SK-N-SH (cell line): ENCODE measurements at regions not wholly inside any gene's neighbourhood (a gene's known extent, or its start where the extent isn't known, plus 50 kb on each side); places are given as distances from the start of the nearest gene placed in this dataset.

Experiments
- CTCF ChIA-PET: fragments of 300-600, 350-600 bp; formaldehyde crosslinking; extraction: SDS; loops from one replicate; lab custom pipeline; 2021; lab: Yijun Ruan, JAX
- POLR2A ChIA-PET: fragments of 350-600 bp; sonication (Branson Sonifier 250); formaldehyde crosslinking; extraction: SDS; loops from one replicate; lab custom pipeline; 2020; ENCODE audit warnings: antibody characterized with exemption, inconsistent platforms; lab: Yijun Ruan, JAX
- DNase-seq: peaks from one replicate; pipeline ENCODE4 v3.0.0; 2012
- H2AFZ ChIP-seq: fragments of 200-600 bp; sonication (generic); 2 replicates; pipeline ENCODE4 v1.8.1; 2016; ENCODE audit warnings: antibody characterized with exemption, mild to moderate bottlenecking, low read depth
- H3F3A ChIP-seq: fragments of 200-600 bp; sonication (generic); replicated peaks from 2 replicates; pipeline ENCODE3; 2016; ENCODE audit warnings: antibody characterized with exemption, mild to moderate bottlenecking; ENCODE audit not compliant: insufficient read depth
- H3K27ac ChIP-seq, 2 experiments: fragments of 200-500 bp in 1 of 2; fragments of 200-600 bp in 1 of 2; sonication (Bioruptor generic) in 1 of 2; sonication (generic), shearing (Covaris generic) in 1 of 2; 2 replicates each; pipeline versions ENCODE4 v1.5.1 to v1.6.1; 2014 to 2016; ENCODE audit warnings: low read depth in 2 of 2, inconsistent platforms in 1 of 2, low read length in 1 of 2, mild to moderate bottlenecking in 1 of 2, mixed read lengths in 1 of 2
- H3K27me3 ChIP-seq: fragments of 200-600 bp; sonication (generic), shearing (Covaris generic); 2 replicates; pipeline ENCODE4 v1.6.1; 2016; ENCODE audit warnings: mixed run types; ENCODE audit not compliant: insufficient read depth
- H3K36me3 ChIP-seq, 2 experiments: fragments of 200-500 bp in 1 of 2; fragments of 200-600 bp in 1 of 2; sonication (Bioruptor generic) in 1 of 2; sonication (generic) in 1 of 2; replicated peaks in 1 of 2; 2 replicates each; pipeline versions ENCODE3 to v1.5.1; 2014 to 2016; ENCODE audit warnings: low read length in 1 of 2, mild to moderate bottlenecking in 1 of 2; ENCODE audit not compliant: insufficient read depth in 2 of 2, control insufficient read depth in 1 of 2
- H3K4me1 ChIP-seq, 2 experiments: fragments of 200-500 bp in 1 of 2; fragments of 200-600 bp in 1 of 2; sonication (Bioruptor generic) in 1 of 2; sonication (generic), shearing (Covaris generic) in 1 of 2; 2 replicates each; pipeline versions ENCODE4 v1.5.1 to v1.6.1; 2014 to 2016; ENCODE audit warnings: low read depth in 1 of 2, low read length in 1 of 2, mixed run types in 1 of 2; ENCODE audit not compliant: insufficient read depth in 2 of 2, control insufficient read depth in 1 of 2
- H3K4me2 ChIP-seq: fragments of 200-600 bp; sonication (generic), shearing (Covaris generic); 2 replicates; pipeline ENCODE4 v1.6.1; 2017; ENCODE audit warnings: mixed run types
- H3K4me3 ChIP-seq, 2 experiments: fragments of 200-500 bp in 1 of 2; fragments of 200-600 bp in 1 of 2; sonication (Bioruptor generic) in 1 of 2; sonication (generic), shearing (Covaris generic) in 1 of 2; 2 replicates each; pipeline versions ENCODE4 v1.5.1 to v1.8.1; 2014 to 2016; ENCODE audit warnings: low read depth in 2 of 2, inconsistent platforms in 1 of 2, low read length in 1 of 2, mild to moderate bottlenecking in 1 of 2, mixed read lengths in 1 of 2, moderate library complexity in 1 of 2
- H3K79me2 ChIP-seq: fragments of 200-600 bp; sonication (generic); 2 replicates; pipeline ENCODE4 v1.8.1; 2017; ENCODE audit warnings: mild to moderate bottlenecking; ENCODE audit not compliant: insufficient read depth
- H3K9ac ChIP-seq: fragments of 200-600 bp; sonication (generic); 2 replicates; pipeline ENCODE4 v1.6.1; 2017; ENCODE audit warnings: mixed run types
- H3K9me2 ChIP-seq: fragments of 200-600 bp; sonication (generic); 2 replicates; pipeline ENCODE4 v1.6.1; 2017; ENCODE audit warnings: mixed run types
- H3K9me3 ChIP-seq: fragments of 200-600 bp; sonication (generic); 2 replicates; pipeline ENCODE4 v1.6.1; 2017; ENCODE audit warnings: mixed run types, mild to moderate bottlenecking, moderate library complexity
- H4K20me1 ChIP-seq: fragments of 200-600 bp; sonication (generic); 2 replicates; pipeline ENCODE4 v1.6.1; 2017; ENCODE audit warnings: mild to moderate bottlenecking, mixed run types; ENCODE audit not compliant: insufficient read depth
- CHD2 ChIP-seq: fragments of 150-350 bp; IDR thresholded peaks from 2 replicates; pipeline ENCODE4 v1.6.1; 2018; ENCODE audit warnings: low read length; ENCODE audit not compliant: partially characterized antibody
- ELF1 ChIP-seq: IDR thresholded peaks from 2 replicates; pipeline ENCODE4 v1.4.0; 2012
- FOSL2 ChIP-seq: IDR thresholded peaks from 2 replicates; pipeline ENCODE4 v1.4.0; 2012; ENCODE audit warnings: low read depth, mild to moderate bottlenecking, moderate library complexity, borderline replicate concordance
- FOXJ3 ChIP-seq: sonication (generic); formaldehyde crosslinking; IDR thresholded peaks from 2 replicates; pipeline ENCODE4 v1.5.1; 2020; ENCODE audit warnings: mild to moderate bottlenecking, missing genetic modification reagents
- JUND ChIP-seq: IDR thresholded peaks from 2 replicates; pipeline ENCODE4 v1.4.0; 2012
- NRF1 ChIP-seq: IDR thresholded peaks from 2 replicates; pipeline ENCODE4 v1.6.1; 2012; ENCODE audit warnings: low read depth, mild to moderate bottlenecking, low read length
- POLR2AphosphoS5 ChIP-seq: IDR thresholded peaks from 2 replicates; pipeline ENCODE4 v1.6.1; 2012; ENCODE audit warnings: low read depth, low read length
- RAD21 ChIP-seq: IDR thresholded peaks from 2 replicates; pipeline ENCODE4 v1.6.1; 2012; ENCODE audit warnings: mild to moderate bottlenecking, low read length
- SMC3 ChIP-seq: IDR thresholded peaks from 2 replicates; pipeline ENCODE4 v1.6.1; 2012; ENCODE audit warnings: low read depth, low read length, improper control_type of control experiment
- WGBS: methylation state at CpG from one replicate; pipeline ENCODE4 v1.1.6; 2017; ENCODE audit warnings: low lambda C conversion rate; 5-methylcytosine and 5-hydroxymethylcytosine counted together
- TF ChIP-seq, protein P1 (sequence below): IDR thresholded peaks from 2 replicates; pipeline ENCODE4 v1.4.0; 2012; ENCODE audit warnings: low read depth, borderline replicate concordance
- TF ChIP-seq, protein P2 (sequence below): fragments of 150-350 bp; IDR thresholded peaks from 2 replicates; pipeline ENCODE4 v1.6.1; 2016; ENCODE audit warnings: mild to moderate bottlenecking, low read depth, low read length
- TF ChIP-seq, protein P3 (sequence below): fragments of 150-350 bp; IDR thresholded peaks from 2 replicates; pipeline ENCODE4 v1.6.1; 2017; ENCODE audit warnings: antibody characterized with exemption, low read length, low read depth, borderline replicate concordance
- TF ChIP-seq, protein P4 (sequence below): fragments of 200-600 bp; sonication (generic); IDR thresholded peaks from 2 replicates; pipeline ENCODE4 v1.6.1; 2017; ENCODE audit warnings: antibody characterized with exemption, mild to moderate bottlenecking, moderate library complexity
- TF ChIP-seq, protein P5 (sequence below): IDR thresholded peaks from 2 replicates; pipeline ENCODE4 v1.4.0; 2012; ENCODE audit warnings: low read depth

DNA sequence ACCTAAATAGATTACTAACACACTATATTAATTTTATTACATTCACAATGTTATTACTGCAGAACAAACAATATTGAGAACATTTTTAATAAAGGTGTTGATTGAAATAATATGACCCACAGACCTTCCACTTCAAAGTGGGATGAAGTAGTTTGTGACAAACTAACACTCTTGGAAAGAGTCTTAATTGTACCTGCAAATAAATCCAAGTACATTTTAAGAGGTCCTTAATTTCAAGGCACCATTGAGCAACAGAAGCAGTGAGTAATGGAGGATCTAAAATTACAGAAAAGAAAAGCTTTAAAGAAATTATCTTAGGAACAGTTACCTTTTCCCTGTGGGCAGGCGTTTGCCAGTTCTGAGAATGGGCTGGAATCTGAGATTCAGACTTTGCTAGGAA lies 140.2 kb downstream of the MMUT start:
- TF ChIP-seq, protein P1, sequence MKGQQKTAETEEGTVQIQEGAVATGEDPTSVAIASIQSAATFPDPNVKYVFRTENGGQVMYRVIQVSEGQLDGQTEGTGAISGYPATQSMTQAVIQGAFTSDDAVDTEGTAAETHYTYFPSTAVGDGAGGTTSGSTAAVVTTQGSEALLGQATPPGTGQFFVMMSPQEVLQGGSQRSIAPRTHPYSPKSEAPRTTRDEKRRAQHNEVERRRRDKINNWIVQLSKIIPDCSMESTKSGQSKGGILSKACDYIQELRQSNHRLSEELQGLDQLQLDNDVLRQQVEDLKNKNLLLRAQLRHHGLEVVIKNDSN: no peak
- TF ChIP-seq, protein P2, sequence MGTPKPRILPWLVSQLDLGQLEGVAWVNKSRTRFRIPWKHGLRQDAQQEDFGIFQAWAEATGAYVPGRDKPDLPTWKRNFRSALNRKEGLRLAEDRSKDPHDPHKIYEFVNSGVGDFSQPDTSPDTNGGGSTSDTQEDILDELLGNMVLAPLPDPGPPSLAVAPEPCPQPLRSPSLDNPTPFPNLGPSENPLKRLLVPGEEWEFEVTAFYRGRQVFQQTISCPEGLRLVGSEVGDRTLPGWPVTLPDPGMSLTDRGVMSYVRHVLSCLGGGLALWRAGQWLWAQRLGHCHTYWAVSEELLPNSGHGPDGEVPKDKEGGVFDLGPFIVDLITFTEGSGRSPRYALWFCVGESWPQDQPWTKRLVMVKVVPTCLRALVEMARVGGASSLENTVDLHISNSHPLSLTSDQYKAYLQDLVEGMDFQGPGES: no peak
- TF ChIP-seq FOSL2 (no peak), NRF1 (no peak), FOXJ3 (CRISPR knock-in tag) (no peak), ELF1 (no peak), JUND (no peak), CHD2 (no peak), SMC3 (no peak), POLR2AphosphoS5 (no peak)
- TF ChIP-seq, protein P3, sequence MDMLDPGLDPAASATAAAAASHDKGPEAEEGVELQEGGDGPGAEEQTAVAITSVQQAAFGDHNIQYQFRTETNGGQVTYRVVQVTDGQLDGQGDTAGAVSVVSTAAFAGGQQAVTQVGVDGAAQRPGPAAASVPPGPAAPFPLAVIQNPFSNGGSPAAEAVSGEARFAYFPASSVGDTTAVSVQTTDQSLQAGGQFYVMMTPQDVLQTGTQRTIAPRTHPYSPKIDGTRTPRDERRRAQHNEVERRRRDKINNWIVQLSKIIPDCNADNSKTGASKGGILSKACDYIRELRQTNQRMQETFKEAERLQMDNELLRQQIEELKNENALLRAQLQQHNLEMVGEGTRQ: no peak
- TF ChIP-seq, protein P4, sequence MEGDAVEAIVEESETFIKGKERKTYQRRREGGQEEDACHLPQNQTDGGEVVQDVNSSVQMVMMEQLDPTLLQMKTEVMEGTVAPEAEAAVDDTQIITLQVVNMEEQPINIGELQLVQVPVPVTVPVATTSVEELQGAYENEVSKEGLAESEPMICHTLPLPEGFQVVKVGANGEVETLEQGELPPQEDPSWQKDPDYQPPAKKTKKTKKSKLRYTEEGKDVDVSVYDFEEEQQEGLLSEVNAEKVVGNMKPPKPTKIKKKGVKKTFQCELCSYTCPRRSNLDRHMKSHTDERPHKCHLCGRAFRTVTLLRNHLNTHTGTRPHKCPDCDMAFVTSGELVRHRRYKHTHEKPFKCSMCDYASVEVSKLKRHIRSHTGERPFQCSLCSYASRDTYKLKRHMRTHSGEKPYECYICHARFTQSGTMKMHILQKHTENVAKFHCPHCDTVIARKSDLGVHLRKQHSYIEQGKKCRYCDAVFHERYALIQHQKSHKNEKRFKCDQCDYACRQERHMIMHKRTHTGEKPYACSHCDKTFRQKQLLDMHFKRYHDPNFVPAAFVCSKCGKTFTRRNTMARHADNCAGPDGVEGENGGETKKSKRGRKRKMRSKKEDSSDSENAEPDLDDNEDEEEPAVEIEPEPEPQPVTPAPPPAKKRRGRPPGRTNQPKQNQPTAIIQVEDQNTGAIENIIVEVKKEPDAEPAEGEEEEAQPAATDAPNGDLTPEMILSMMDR: no peak
- TF ChIP-seq, protein P5, sequence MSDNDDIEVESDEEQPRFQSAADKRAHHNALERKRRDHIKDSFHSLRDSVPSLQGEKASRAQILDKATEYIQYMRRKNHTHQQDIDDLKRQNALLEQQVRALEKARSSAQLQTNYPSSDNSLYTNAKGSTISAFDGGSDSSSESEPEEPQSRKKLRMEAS: no peak
- no peak overlapping the region for H3K4me3 ChIP-seq
- H3K27me3 ChIP-seq: no peaks in the 10 kb centered on the region
- no peak for DNase-seq
- WGBS: 22% methylated on average over 1 of the region's 1 CpG
- H2AFZ ChIP-seq: no peak overlapping the region
- H3K4me1 ChIP-seq: peaks cover 1 to 4% of the 10 kb centered on the region in 2 experiments; a peak in 3 of 4 replicates
- no peaks in the 10 kb centered on the region for H4K20me1 ChIP-seq
- H3K27ac ChIP-seq: no peak overlapping the region
- H3K4me2 ChIP-seq: no peak overlapping the region
- H3K36me3 ChIP-seq: no peaks in the 10 kb centered on the region
- no peaks in the 10 kb centered on the region for H3K79me2 ChIP-seq
- no peak overlapping the region for H3K9ac ChIP-seq
- no peaks in the 10 kb centered on the region for H3K9me2 ChIP-seq
- ChIA-PET POLR2A (no interaction called here), CTCF (interaction anchor here (1.6 kb wide), 1 partner anchor 87 kb away, joined by 4 read pairs; no protein-coding TSS in a partner anchor)
- H3K9me3 ChIP-seq: no peaks in the 10 kb centered on the region
- H3F3A ChIP-seq: peaks cover 6% of the 10 kb centered on the region

DNA sequence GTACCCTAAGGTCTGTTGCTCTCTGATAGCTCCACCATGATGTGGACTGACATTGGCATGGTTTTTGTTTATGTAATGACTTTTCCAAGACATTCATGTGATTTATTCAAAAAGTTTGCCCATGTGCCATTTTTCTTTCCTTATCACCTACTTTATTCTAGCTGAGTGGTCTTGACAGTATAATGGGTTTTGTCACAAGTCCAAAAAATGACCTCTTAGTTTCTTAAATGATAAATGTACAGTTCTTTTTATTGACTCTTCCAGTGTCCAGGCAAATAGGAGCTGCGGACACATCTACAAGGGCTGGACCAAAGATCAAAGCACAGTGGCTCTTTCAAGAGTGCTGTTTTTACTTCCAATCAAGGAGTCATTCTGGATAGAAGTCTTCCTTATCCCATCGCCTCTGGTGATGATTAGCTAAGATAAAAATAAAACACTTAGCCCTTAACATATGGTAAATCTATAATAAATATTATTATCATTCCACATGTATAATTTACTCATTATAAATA lies 141.4 kb downstream of the MMUT start:
- Histone ChIP-seq H3K9me2 (no peaks in the 10 kb centered on the region), H3K9ac (no peak overlapping the region), H3K4me1 (peaks cover 0 to 2% of the 10 kb centered on the region in 2 experiments; a peak in 3 of 4 replicates), H3K4me2 (no peak overlapping the region), H3K36me3 (no peaks in the 10 kb centered on the region), H3F3A (peaks cover 3% of the 10 kb centered on the region), H2AFZ (no peak overlapping the region), H3K27me3 (no peaks in the 10 kb centered on the region), H3K27ac (no peak overlapping the region), H3K9me3 (no peaks in the 10 kb centered on the region), H4K20me1 (no peaks in the 10 kb centered on the region), H3K4me3 (no peak overlapping the region), H3K79me2 (no peaks in the 10 kb centered on the region)
- ChIA-PET CTCF (interaction anchor here (0.6 to 0.7 kb wide), 2 partner anchors 8 to 1769 kb away, joined by 3 read pairs; no protein-coding TSS in a partner anchor), POLR2A (no interaction called here)
- 55% methylated on average over 2 of the region's 2 CpGs for WGBS
- DNase-seq: no peak
- no peak for TF ChIP-seq RAD21
